ENCODE measurements at regions not wholly inside any gene's neighbourhood (a gene's known extent, or its start where the extent isn't known, plus 50 kb on each side); places are given as distances from the start of the nearest gene placed in this dataset.

GRCh38 chr16:7914748-7915147 is 582.1 kb downstream of the RBFOX1 start:
- no peak overlapping the region for H3K4me3 ChIP-seq (ENCODE audit: low read depth, low read length)
- no peak for DNase-seq (ENCODE audit: low read depth)
- no peak for TF ChIP-seq CTCF (conservative IDR thresholded peaks at IDR 0.05; ENCODE audit: low read depth, low read length)

- no peak overlapping the region for H3K4me3 ChIP-seq (ENCODE audit: low read depth, low read length)
- TF ChIP-seq CTCF (conservative IDR thresholded peaks at IDR 0.05; ENCODE audit: low read depth, low read length): no peak
- DNase-seq (ENCODE audit: low read depth): no peak
Measured at GRCh38 chr16:7912132-7912531, 579.5 kb downstream of the RBFOX1 start.

GRCh38 chr16:7910116-7910515 is 577.5 kb downstream of the RBFOX1 start:
- no peak for TF ChIP-seq CTCF (conservative IDR thresholded peaks at IDR 0.05; ENCODE audit: low read depth, low read length)
- no peak for DNase-seq (ENCODE audit: low read depth)
- H3K4me3 ChIP-seq (ENCODE audit: low read depth, low read length): no peak overlapping the region

GRCh38 chr16:7888411-7888810 is 555.8 kb downstream of the RBFOX1 start:
- no peak for DNase-seq (ENCODE audit: low read depth)
- no peak overlapping the region for H3K4me3 ChIP-seq (ENCODE audit: low read depth, low read length)
- no peak for TF ChIP-seq CTCF (conservative IDR thresholded peaks at IDR 0.05; ENCODE audit: low read depth, low read length)

- TF ChIP-seq CTCF (conservative IDR thresholded peaks at IDR 0.05; ENCODE audit: low read depth, low read length): no peak
- H3K4me3 ChIP-seq (ENCODE audit: low read depth, low read length): no peak overlapping the region
- DNase-seq (ENCODE audit: low read depth): no peak
Measured at GRCh38 chr16:7887316-7887715, 554.7 kb downstream of the RBFOX1 start.

- no peak for DNase-seq (ENCODE audit: low read depth)
- H3K4me3 ChIP-seq (ENCODE audit: low read depth, low read length): no peak overlapping the region
- TF ChIP-seq CTCF (conservative IDR thresholded peaks at IDR 0.05; ENCODE audit: low read depth, low read length): no peak
Measured at GRCh38 chr16:7871979-7872378, 539.3 kb downstream of the RBFOX1 start.

- no peak overlapping the region for H3K4me3 ChIP-seq (ENCODE audit: low read depth, low read length)
- DNase-seq (ENCODE audit: low read depth): no peak
- no peak for TF ChIP-seq CTCF (conservative IDR thresholded peaks at IDR 0.05; ENCODE audit: low read depth, low read length)
Measured at GRCh38 chr16:7871371-7871770, 538.7 kb downstream of the RBFOX1 start.

Measured in choroid plexus epithelial cell (primary cell).